ENCODE measurements at regions not wholly inside any gene's neighbourhood (a gene's known extent, or its start where the extent isn't known, plus 50 kb on each side); places are given as distances from the start of the nearest gene placed in this dataset.

DNA sequence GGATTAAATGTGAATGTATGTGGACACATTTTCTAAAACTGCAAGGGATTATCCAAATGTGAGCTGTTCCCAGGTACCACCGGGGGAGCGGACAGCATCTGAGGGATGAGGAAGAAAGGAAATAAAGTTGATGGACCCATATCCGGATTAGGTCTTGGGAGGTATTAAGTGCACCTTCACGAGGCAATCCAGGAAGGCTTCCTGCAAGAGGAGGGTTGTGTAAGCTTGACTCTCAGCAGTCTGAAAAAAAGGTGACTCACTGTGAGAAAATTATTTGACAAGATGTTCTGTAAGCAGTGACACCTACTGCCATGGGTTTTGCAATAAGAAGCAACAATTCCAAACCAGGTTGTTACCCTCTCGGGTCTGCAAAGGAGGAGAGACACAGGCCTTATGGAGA lies 55.0 kb upstream of the LRFN2 start:
- Mint-ChIP-seq H3K4me1 (peaks cover 9% of the 10 kb centered on the region), H3K27me3 (ENCODE audit: low read depth) (no peaks in the 10 kb centered on the region), H3K4me3 (no peak overlapping the region), H3K36me3 (no peaks in the 10 kb centered on the region), H3K27ac (no peak overlapping the region), H3K9me3 (peaks cover 7% of the 10 kb centered on the region; the same call in 1 of the 2 replicates)
- ChIA-PET CTCF (no interaction called here), POLR2A (no interaction called here)
- no peak for ATAC-seq
- TF ChIP-seq, protein P1, sequence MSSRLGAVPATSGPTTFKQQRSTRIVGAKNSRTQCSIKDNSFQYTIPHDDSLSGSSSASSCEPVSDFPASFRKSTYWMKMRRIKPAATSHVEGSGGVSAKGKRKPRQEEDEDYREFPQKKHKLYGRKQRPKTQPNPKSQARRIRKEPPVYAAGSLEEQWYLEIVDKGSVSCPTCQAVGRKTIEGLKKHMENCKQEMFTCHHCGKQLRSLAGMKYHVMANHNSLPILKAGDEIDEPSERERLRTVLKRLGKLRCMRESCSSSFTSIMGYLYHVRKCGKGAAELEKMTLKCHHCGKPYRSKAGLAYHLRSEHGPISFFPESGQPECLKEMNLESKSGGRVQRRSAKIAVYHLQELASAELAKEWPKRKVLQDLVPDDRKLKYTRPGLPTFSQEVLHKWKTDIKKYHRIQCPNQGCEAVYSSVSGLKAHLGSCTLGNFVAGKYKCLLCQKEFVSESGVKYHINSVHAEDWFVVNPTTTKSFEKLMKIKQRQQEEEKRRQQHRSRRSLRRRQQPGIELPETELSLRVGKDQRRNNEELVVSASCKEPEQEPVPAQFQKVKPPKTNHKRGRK (CRISPR knock-in tag; IDR thresholded peaks at IDR 0.05; ENCODE audit: borderline replicate concordance) = no peak
- TF ChIP-seq AR (CRISPR knock-in tag; IDR thresholded peaks at IDR 0.05) = no peak
- TF ChIP-seq OVOL2 (CRISPR knock-in tag; IDR thresholded peaks at IDR 0.05; ENCODE audit: borderline replicate concordance) = no peak
- no peak for TF ChIP-seq NFE2L1 (CRISPR knock-in tag; IDR thresholded peaks at IDR 0.05)
- TF ChIP-seq FOXJ3 (CRISPR knock-in tag; IDR thresholded peaks at IDR 0.05; ENCODE audit: borderline replicate concordance) = no peak
- TF ChIP-seq NFATC4 (CRISPR knock-in tag; IDR thresholded peaks at IDR 0.05) = no peak
- no peak for TF ChIP-seq EMX1 (CRISPR knock-in tag; IDR thresholded peaks at IDR 0.05)
- no peak for TF ChIP-seq FOXK1 (CRISPR knock-in tag; IDR thresholded peaks at IDR 0.05)
- DNase-seq (ENCODE audit: low spot score) = no peak

DNA sequence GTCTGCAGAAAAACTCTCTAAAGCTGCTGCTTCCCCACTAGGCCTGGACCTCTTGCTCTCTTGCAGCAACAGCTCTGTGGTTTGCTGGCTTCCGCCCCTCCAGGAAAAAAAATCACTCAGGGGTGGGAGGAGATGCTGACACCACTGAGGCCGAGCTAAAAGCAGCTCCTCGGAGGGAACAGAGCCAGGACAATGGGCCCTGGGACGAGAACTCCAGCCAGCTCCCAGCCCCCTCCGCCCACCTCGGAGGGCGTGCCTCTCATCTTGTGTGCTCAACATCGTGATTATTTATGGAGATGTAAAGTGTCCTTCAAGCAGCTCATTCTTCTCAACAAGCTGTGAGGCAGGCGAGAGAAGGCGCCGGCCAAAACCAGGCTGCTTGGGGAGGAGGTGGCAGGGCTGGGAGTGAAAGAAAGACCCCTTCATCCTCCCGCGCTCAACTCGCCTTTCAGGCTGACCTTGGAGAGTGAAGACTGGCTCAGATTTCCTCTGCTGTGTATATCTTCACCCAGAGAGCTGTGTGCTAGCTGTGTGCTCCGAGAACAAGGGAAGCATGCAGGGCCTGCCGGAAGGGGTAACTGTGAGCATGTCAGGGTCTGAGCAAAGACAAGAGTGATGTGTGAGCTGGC lies 53.5 kb upstream of the LRFN2 start:
- no peak; the same call in 1 of the 2 replicates for ATAC-seq
- Mint-ChIP-seq H3K4me3 (no peak overlapping the region), H3K27ac (no peak overlapping the region), H3K9me3 (peaks cover 7% of the 10 kb centered on the region; the same call in 1 of the 2 replicates), H3K4me1 (peaks cover 9% of the 10 kb centered on the region), H3K36me3 (no peaks in the 10 kb centered on the region), H3K27me3 (ENCODE audit: low read depth) (no peaks in the 10 kb centered on the region)
- no peak for TF ChIP-seq GABPB1 (CRISPR knock-in tag; IDR thresholded peaks at IDR 0.05)
- no peak for TF ChIP-seq E2F4 (CRISPR knock-in tag; IDR thresholded peaks at IDR 0.05; ENCODE audit: borderline replicate concordance, low read depth)
- no peak for TF ChIP-seq KAT7 (CRISPR knock-in tag; IDR thresholded peaks at IDR 0.05; ENCODE audit: borderline replicate concordance)
- DNase-seq (ENCODE audit: low spot score) = no peak
- ChIA-PET POLR2A (interaction anchor here (0.7 kb wide), 1 partner anchor 16 kb away, joined by 6 read pairs; no protein-coding TSS in a partner anchor), CTCF (interaction anchor here (0.5 kb wide), 1 partner anchor 17 kb away, joined by 6 read pairs; no protein-coding TSS in a partner anchor)
